Gastrocnemius medialis (tissue), 4 donors: ENCODE measurements at regions not wholly inside any gene's neighbourhood (a gene's known extent, or its start where the extent isn't known, plus 50 kb on each side); places are given as distances from the start of the nearest gene placed in this dataset.

Source experiments
- ATAC-seq, 2 donors: fragments of 150-250 bp; one replicate each; pipeline ENCODE4 v1.9.1; 2016
- DNase-seq, 2 donors: peaks; one replicate each; pipeline ENCODE4 v3.0.0-alpha.2; 2019
- H3K27ac ChIP-seq, 4 donors: fragments of 200-600 bp; sonication (generic); 1 replicate in 1 of 4; 2 replicates in 3 of 4; pipeline ENCODE4 v1.5.1; 2016 to 2018; ENCODE audit warnings: mild to moderate bottlenecking in 2 of 4, moderate library complexity in 1 of 4
- H3K27me3 ChIP-seq, 3 donors: fragments of 200-600 bp; sonication (generic) in 2 of 3; 1 replicate in 1 of 3; 2 replicates in 2 of 3; pipeline versions ENCODE4 v1.5.1 to v1.6.0; 2016 to 2019; ENCODE audit warnings: mild to moderate bottlenecking in 1 of 3, moderate library complexity in 1 of 3
- H3K36me3 ChIP-seq, 2 donors: fragments of 200-600 bp; sonication (generic) in 1 of 2; one replicate each; pipeline ENCODE4 v1.5.1; 2017 to 2018
- H3K4me1 ChIP-seq, 2 donors: fragments of 200-600 bp; sonication (generic) in 1 of 2; one replicate each; pipeline ENCODE4 v1.5.1; 2016 to 2017; ENCODE audit warnings: mild to moderate bottlenecking in 2 of 2
- H3K4me3 ChIP-seq, 4 donors: fragments of 200-600 bp; sonication (generic) in 3 of 4; 1 replicate in 1 of 4; 2 replicates in 3 of 4; pipeline ENCODE4 v1.5.1; 2016 to 2019; ENCODE audit warnings: mild to moderate bottlenecking in 2 of 4
- H3K9me3 ChIP-seq, 3 donors: fragments of 200-600 bp; sonication (generic) in 2 of 3; 1 replicate in 1 of 3; 2 replicates in 2 of 3; pipeline ENCODE4 v1.5.1; 2016 to 2019
- POLR2A ChIP-seq, 2 donors: fragments of 450-650 bp; IDR thresholded peaks; one replicate each; pipeline ENCODE4 v1.6.1; 2017; ENCODE audit warnings: antibody characterized with exemption in 2 of 2, mild to moderate bottlenecking in 2 of 2, moderate library complexity in 2 of 2
- in situ Hi-C, 4 donors: fragments of 200-750 bp; cut with MboI; loops; one replicate each; pipeline versions ENCODE4 v1.15.0 to v1.8.0; 2017; ENCODE audit warnings: low sequenced_read_pairs in 4 of 4
- intact Hi-C: fragments of 100-400 bp; cut with DNase I; formaldehyde crosslinking; loops from one replicate; pipeline ENCODE4 v1.15.1; 2023; ENCODE audit warnings: low total_unique reads
- TF ChIP-seq, protein P1 (sequence below), 5 experiments: fragments of 450-650 bp in 3 of 5; fragments of 200-600 bp in 2 of 5; sonication (generic) in 2 of 5; IDR thresholded peaks in 4 of 5; conservative IDR thresholded peaks in 1 of 5; 1 replicate in 4 of 5; 2 replicates in 1 of 5; pipeline ENCODE4 v1.5.1; 2016 to 2019; ENCODE audit warnings: antibody characterized with exemption in 5 of 5, mild to moderate bottlenecking in 3 of 5, moderate library complexity in 3 of 5

GRCh38 chrX:13177921-13178566, 133.6 kb upstream of the FAM9C start:
- no peaks in the 10 kb centered on the region for H3K27me3 ChIP-seq
- TF ChIP-seq POLR2A (IDR thresholded peaks at IDR 0.05), result no peak
- TF ChIP-seq, protein P1, sequence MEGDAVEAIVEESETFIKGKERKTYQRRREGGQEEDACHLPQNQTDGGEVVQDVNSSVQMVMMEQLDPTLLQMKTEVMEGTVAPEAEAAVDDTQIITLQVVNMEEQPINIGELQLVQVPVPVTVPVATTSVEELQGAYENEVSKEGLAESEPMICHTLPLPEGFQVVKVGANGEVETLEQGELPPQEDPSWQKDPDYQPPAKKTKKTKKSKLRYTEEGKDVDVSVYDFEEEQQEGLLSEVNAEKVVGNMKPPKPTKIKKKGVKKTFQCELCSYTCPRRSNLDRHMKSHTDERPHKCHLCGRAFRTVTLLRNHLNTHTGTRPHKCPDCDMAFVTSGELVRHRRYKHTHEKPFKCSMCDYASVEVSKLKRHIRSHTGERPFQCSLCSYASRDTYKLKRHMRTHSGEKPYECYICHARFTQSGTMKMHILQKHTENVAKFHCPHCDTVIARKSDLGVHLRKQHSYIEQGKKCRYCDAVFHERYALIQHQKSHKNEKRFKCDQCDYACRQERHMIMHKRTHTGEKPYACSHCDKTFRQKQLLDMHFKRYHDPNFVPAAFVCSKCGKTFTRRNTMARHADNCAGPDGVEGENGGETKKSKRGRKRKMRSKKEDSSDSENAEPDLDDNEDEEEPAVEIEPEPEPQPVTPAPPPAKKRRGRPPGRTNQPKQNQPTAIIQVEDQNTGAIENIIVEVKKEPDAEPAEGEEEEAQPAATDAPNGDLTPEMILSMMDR (IDR thresholded peaks at IDR 0.05 in 4 of 5, conservative IDR thresholded peaks at IDR 0.05 in 1 of 5), result no peak
- intact Hi-C loops (no loop called here), in situ Hi-C loops (no loop called here)
- H3K4me1 ChIP-seq, result no peaks in the 10 kb centered on the region
- H3K9me3 ChIP-seq, result no peaks in the 10 kb centered on the region
- no peaks in the 10 kb centered on the region for H3K36me3 ChIP-seq
- no peak overlapping the region for H3K27ac ChIP-seq
- no peak for DNase-seq
- no peak overlapping the region for H3K4me3 ChIP-seq
- ATAC-seq, result no peak

DNA sequence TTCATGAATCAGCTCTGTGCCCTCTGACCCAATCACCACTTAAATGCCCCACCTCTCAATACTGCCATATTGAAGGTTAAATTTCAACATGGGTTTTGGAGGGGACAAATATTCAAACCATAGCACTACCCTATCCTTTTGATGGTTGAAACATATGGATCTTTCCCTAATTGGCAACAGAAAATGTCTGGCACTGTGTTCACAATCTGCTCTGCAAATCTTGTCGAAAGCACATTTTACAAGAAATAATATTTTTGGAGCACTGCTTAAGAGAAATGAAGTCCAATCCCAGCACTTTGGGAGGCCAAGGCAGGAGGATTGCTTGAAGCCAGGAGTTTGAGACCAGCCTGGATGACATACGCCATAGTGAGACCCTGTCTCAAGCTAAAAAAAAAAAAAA, 130.6 kb upstream of the FAM9C start:
- ATAC-seq (no peak), DNase-seq (no peak)
- Histone ChIP-seq H3K9me3 (no peaks in the 10 kb centered on the region), H3K36me3 (no peaks in the 10 kb centered on the region), H3K4me3 (no peak overlapping the region), H3K27ac (no peak overlapping the region), H3K27me3 (no peaks in the 10 kb centered on the region), H3K4me1 (no peaks in the 10 kb centered on the region)
- no peak for TF ChIP-seq POLR2A (IDR thresholded peaks at IDR 0.05)
- TF ChIP-seq, protein P1 (IDR thresholded peaks at IDR 0.05 in 4 of 5, conservative IDR thresholded peaks at IDR 0.05 in 1 of 5), result no peak
- in situ Hi-C loops, result no loop called here
- intact Hi-C loops, result no loop called here

- Histone ChIP-seq H3K4me3 (no peak overlapping the region), H3K9me3 (peaks cover 0 to 7% (median 0%) of the 10 kb centered on the region in 3 donors), H3K36me3 (no peaks in the 10 kb centered on the region), H3K27me3 (no peaks in the 10 kb centered on the region), H3K4me1 (peaks cover 0 to 3% of the 10 kb centered on the region in 2 donors), H3K27ac (no peak overlapping the region)
- intact Hi-C loops, result no loop called here
- TF ChIP-seq, protein P1 (IDR thresholded peaks at IDR 0.05 in 4 of 5, conservative IDR thresholded peaks at IDR 0.05 in 1 of 5), result no peak
- TF ChIP-seq POLR2A (IDR thresholded peaks at IDR 0.05), result no peak
- no peak for ATAC-seq
- in situ Hi-C loops, result no loop called here
- no peak for DNase-seq
Observed at GRCh38 chrX:13170966-13171558, 126.6 kb upstream of the FAM9C start.

DNA sequence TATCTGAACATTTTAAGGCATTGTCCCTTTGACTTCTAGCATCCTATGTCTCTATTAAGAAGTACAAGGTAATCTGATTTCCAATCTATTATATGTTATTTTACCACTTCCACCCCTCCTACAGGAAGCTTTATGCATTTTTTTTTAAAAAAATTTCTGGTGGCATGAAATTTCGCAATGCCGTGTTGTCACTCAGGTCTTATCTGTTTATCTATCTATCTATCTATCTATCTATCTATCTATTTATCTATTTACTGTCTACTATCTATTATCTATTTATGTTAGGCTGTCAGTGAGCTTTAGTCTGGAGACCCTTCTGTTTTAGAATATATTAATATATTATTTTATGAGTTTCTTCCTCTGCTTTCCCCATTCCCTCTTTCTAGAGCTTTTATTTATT, 125.3 kb upstream of the FAM9C start:
- Histone ChIP-seq H3K36me3 (no peaks in the 10 kb centered on the region), H3K4me1 (peaks cover 0 to 3% of the 10 kb centered on the region in 2 donors), H3K27ac (no peak overlapping the region), H3K4me3 (no peak overlapping the region), H3K9me3 (peaks cover 0 to 7% (median 0%) of the 10 kb centered on the region in 3 donors), H3K27me3 (no peaks in the 10 kb centered on the region)
- intact Hi-C loops (no loop called here), in situ Hi-C loops (no loop called here)
- DNase-seq (no peak), ATAC-seq (no peak)
- TF ChIP-seq, protein P1 (IDR thresholded peaks at IDR 0.05 in 4 of 5, conservative IDR thresholded peaks at IDR 0.05 in 1 of 5), result no peak
- TF ChIP-seq POLR2A (IDR thresholded peaks at IDR 0.05), result no peak
